ENCODE measurements at regions not wholly inside any gene's neighbourhood (a gene's known extent, or its start where the extent isn't known, plus 50 kb on each side); places are given as distances from the start of the nearest gene placed in this dataset.
"Not testable (repeated sequence)": the region's sequence is repeated elsewhere in the genome, so short reads cannot be mapped to it uniquely, and the experiment has no call there.

- POLR2A ChIA-PET = no interaction called here
Observed at GRCh38 chr5:26419987-26420386, 618.4 kb downstream of the CDH9 start.

GRCh38 chr5:26416911-26417310, 621.5 kb downstream of the CDH9 start:
- H3K4me3 ChIP-seq (ENCODE audit: low read depth, low read length) = no peak overlapping the region
- ChIA-PET CTCF (no interaction called here), POLR2A (no interaction called here)
- no peak for TF ChIP-seq CTCF (IDR thresholded peaks at IDR 0.05; ENCODE audit: insufficient read depth, low read length, missing control alignments)
- DNase-seq (ENCODE audit: low read depth, low spot score) = no peak

More at GRCh38 chr5:26419987-26420386, 618.4 kb downstream of the CDH9 start:
- H3K4me3 ChIP-seq (ENCODE audit: low read depth, low read length) = no peak overlapping the region
- no peak for TF ChIP-seq CTCF (IDR thresholded peaks at IDR 0.05; ENCODE audit: insufficient read depth, low read length, missing control alignments)
- DNase-seq (ENCODE audit: low read depth, low spot score) = no peak
- CTCF ChIA-PET = no interaction called here

GRCh38 chr5:26415987-26416779, 622.2 kb downstream of the CDH9 start:
- H3K4me3 ChIP-seq (ENCODE audit: low read depth, low read length) = no peak overlapping the region
- no peak for TF ChIP-seq CTCF (IDR thresholded peaks at IDR 0.05; ENCODE audit: insufficient read depth, low read length, missing control alignments)
- DNase-seq (ENCODE audit: low read depth, low spot score) = no peak
- POLR2A ChIA-PET = no interaction called here
- CTCF ChIA-PET = no interaction called here

- ChIA-PET POLR2A (no interaction called here), CTCF (no interaction called here)
- H3K4me3 ChIP-seq (ENCODE audit: low read depth, low read length) = no peak overlapping the region
- no peak for DNase-seq (ENCODE audit: low read depth, low spot score)
- TF ChIP-seq CTCF (IDR thresholded peaks at IDR 0.05; ENCODE audit: insufficient read depth, low read length, missing control alignments) = no peak
Observed at GRCh38 chr5:26390608-26391007, 647.8 kb downstream of the CDH9 start.

- H3K4me3 ChIP-seq (ENCODE audit: low read depth, low read length) = no peak overlapping the region
- no peak for TF ChIP-seq CTCF (IDR thresholded peaks at IDR 0.05; ENCODE audit: insufficient read depth, low read length, missing control alignments)
- no peak for DNase-seq (ENCODE audit: low read depth, low spot score)
- POLR2A ChIA-PET = no interaction called here
- CTCF ChIA-PET = no interaction called here
Observed at GRCh38 chr5:26388976-26389375, 649.4 kb downstream of the CDH9 start.

- H3K4me3 ChIP-seq (ENCODE audit: low read depth, low read length) = no peak overlapping the region
- CTCF ChIA-PET = no interaction called here
- POLR2A ChIA-PET = no interaction called here
- no peak for TF ChIP-seq CTCF (IDR thresholded peaks at IDR 0.05; ENCODE audit: insufficient read depth, low read length, missing control alignments)
- DNase-seq (ENCODE audit: low read depth, low spot score) = no peak
Observed at GRCh38 chr5:26386532-26386931, 651.9 kb downstream of the CDH9 start.

GRCh38 chr5:26364624-26365023, 673.8 kb downstream of the CDH9 start:
- CTCF ChIA-PET; DNase-seq (ENCODE audit: low read depth, low spot score); POLR2A ChIA-PET; H3K4me3 ChIP-seq (ENCODE audit: low read depth, low read length): not testable (repeated sequence)

Data from AG04449 (cell line).